ENCODE measurements at regions not wholly inside any gene's neighbourhood (a gene's known extent, or its start where the extent isn't known, plus 50 kb on each side); places are given as distances from the start of the nearest gene placed in this dataset.
"Not testable (repeated sequence)": the region's sequence is repeated elsewhere in the genome, so short reads cannot be mapped to it uniquely, and the experiment has no call there.

- no peak for DNase-seq
These were observed 51.5 kb upstream of the MELK start for GRCh38 chr9:36521148-36521547.

DNA sequence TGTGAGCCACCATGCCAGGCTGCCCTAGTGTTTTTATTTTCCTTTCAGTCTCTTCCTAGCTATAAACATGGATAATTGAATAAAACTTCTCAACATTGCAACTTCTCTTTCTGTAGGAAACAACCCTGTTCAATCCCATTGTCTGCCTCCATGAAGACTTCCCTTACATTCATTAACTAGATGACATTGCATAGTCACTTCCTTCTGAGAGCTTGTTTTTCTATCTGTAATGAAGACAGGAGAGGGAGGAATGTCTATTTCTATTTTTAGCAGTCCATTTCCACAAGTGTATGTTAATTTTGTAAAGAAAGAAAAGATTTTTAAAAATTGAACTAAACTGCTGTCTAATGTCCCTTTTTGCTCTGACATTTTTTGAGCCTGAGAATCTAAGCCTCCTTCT, 55.6 kb upstream of the MELK start:
- DNase-seq, result no peak

GRCh38 chr9:36504156-36504555, 68.5 kb upstream of the MELK start:
- DNase-seq, result no peak

GRCh38 chr9:36503172-36504088, 69.3 kb upstream of the MELK start:
- DNase-seq, result no peak

- DNase-seq, result no peak
These were observed 71.0 kb upstream of the MELK start for GRCh38 chr9:36501727-36502126.

- DNase-seq, result not testable (repeated sequence)
These were observed 71.8 kb upstream of the MELK start for GRCh38 chr9:36500931-36501330.

DNA sequence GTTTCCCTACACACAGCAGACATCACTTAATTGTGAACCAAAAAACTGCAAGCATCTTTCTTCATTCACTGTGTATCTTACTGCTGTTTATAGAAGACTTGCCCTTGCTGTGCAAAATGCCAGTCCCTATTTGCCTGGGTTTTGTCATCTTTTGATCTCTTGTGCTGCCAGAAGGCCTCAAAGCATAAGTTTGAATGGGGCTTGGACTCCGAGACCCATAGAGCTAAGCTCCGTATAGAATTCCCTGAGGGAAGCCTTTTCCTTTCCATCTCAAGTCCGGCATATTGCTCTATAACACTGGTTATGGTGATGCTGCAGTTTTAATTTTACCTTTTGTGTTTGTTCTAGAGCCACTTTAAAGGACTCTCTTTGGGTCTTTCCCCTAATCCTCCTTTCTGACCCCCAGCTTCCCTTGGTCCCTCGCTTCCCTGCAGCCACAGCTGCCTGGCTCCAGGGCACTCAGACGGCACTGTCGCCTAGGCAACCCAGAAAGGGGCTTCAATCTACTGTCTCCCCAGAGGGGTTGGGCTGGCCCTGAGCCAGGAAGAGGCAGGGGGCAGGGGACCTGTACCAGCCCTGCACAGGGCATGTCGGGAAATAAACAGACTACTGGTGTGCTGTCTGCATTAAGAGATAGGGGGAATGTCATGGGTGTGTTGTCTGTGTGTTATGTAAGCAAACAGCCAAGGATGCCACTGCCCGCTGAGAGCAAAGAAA, 73.4 kb upstream of the MELK start:
- DNase-seq, result no peak

- DNase-seq, result not testable (repeated sequence)
These were observed 79.1 kb upstream of the MELK start for GRCh38 chr9:36493564-36493963.

DNA sequence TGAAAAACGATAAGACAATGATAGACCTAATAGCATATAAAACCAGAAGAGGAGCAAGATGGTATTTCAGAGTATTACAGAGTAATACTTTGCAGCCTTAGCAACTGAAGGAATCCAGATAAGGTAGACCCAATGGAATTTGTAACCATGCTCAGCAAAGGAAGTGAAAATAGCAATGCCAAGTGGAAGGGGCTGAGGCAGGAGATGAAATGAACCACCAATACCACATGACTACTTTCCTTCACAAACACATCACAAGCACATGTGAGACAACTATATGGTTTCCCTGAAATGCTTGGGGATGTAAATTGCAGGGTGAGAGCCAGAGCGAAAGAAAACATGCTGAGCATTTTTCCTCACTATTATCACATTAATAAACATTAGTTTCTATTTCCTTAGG, 79.8 kb upstream of the MELK start:
- DNase-seq, result no peak

GRCh38 chr9:36489453-36489852, 83.2 kb upstream of the MELK start:
- no peak for DNase-seq

- DNase-seq, result no peak
These were observed 84.3 kb upstream of the MELK start for GRCh38 chr9:36488389-36488756.

GRCh38 chr9:36487482-36488388, 85.0 kb upstream of the MELK start:
- peak; percentile 83 for DNase-seq

GRCh38 chr9:36486933-36487481, 85.7 kb upstream of the MELK start:
- no peak for DNase-seq

DNA sequence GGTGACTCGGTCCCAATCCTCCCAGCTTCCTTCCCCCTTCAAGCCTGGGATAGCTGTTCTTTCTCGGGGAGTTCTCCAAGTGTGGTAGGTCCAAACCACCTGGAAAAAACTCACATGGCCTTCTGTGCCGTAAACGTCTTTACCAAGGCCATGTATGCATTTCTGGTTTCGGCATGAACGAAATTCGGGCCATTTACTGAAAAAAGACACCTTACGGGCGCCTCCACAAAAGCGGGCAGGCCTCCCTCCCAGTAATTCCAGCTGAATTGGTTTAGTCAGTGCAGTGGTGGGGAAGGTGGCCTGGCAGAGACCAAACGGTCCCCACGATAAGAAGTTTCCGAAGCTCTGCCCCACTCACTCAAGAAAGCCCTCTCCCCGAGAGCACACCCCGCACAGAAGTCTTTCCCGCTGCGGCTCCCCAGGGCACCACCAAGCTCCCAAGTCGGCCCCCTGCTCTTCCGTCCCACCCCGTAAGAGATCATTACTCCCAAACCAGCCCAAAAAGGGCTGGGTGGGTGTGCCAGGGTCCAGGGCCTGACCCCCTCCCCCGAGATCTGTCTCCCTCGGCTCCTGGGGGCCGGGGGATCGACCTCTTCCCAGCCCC, 86.3 kb upstream of the MELK start:
- DNase-seq, result no peak

DNA sequence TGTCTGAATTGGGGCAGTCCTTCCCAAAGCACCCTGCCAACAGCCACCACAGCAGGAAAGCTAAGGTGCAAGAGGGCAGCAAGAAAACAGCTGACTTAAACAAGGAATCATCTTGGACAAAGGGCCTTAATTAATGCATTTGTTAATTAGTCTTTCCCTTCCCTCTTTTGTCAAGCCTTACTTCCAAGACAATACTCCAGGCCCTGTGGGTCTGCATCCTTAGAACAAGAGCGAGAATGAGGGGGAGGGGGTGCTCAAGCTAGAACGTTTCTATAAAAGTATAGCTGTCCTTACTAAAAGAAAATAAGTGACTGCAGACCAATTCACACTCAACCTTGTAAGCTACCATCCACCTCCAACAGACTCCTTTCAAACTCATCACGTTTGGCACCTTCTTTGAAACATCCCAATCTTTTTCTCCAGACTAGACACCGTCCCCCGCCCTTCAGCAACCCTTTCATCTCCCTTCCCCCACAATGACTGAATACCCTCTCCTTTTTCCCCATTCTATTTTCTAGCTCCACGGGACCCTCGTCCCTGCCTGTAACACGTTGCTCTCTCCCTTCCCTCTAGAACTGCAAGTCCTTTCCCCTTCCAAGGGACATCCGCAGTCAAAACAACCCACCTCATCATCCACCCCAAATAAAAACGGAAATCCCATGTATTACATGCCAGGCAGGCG, 85.7 kb upstream of the RNF38 start:
- DNase-seq, result no peak

GRCh38 chr9:36484124-36484523, 84.1 kb upstream of the RNF38 start:
- no peak for DNase-seq

DNA sequence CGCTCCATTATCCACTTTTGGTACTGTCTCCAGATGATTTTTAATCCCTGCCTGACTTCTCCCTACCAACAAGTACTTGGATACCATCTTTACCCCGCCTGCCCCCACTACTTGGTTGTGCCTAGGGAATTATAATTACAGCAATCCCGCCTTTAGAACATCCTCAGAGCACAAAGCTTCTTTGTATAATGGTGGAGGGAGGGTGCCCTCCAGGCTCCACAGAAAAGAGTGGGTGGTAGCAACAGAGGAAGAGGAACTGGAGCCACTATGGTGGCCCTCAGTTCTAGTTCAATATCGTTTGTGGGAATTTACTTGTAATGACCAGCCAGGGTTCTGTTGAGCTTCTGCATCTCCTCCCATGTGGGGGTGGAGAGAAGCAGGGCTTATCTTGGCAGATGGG, 79.0 kb upstream of the RNF38 start:
- no peak for DNase-seq

- DNase-seq, result no peak
These were observed 71.3 kb upstream of the RNF38 start for GRCh38 chr9:36471359-36471758.

DNA sequence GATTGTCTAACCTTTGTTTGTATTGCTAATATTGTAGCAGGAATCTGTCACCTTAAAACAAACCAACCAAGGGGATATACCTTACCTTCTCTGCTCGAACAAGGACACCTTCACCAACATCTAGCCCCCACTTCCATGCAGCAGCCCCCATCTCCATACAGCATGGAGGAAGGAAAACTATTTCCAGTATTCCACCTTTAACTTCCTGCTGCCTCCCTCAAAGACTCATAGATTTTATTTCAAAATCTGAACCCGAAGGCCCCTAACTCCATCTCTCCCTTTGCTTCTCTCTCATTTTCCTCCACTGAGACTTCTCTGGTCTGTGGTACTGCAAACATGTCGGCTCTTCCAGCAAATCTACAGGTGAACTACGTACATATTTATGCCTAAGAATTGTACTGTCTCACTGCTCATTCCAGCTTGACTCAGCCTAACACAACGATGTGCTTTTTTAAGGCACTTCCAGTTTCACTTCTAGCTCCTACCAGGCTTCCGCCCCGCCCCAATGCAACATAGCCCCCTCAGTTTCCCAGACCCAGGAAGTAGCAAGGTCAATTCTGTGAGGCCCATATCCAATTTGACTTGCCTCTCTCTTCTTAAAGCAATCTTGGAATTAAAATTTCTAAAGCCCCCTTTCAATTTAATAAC, 70.7 kb upstream of the RNF38 start:
- DNase-seq, result no peak

- no peak for DNase-seq
These were observed 63.4 kb upstream of the RNF38 start for GRCh38 chr9:36463467-36463866.

DNA sequence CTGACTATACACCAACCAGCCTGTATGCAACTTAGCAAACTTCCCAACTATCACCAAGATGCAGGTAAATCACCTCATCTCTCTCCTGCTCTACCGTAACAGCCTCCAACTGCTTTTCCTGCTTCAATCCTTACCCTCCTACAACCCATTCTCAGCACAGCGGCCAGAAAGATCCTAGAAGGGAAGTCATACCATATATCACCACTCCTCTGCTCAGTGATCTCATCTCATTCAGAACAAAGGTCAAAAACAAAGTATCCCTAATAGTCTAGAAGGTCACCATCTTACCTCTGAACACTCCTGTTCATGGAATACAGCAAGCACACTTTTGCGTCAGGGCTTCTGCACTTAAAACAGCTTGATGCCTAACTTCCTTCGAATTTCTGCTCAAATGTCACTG, 62.2 kb upstream of the RNF38 start:
- DNase-seq, result no peak

Measured in occipital lobe (tissue), 1 donor.